ENCODE measurements at regions not wholly inside any gene's neighbourhood (a gene's known extent, or its start where the extent isn't known, plus 50 kb on each side); places are given as distances from the start of the nearest gene placed in this dataset.

DNA sequence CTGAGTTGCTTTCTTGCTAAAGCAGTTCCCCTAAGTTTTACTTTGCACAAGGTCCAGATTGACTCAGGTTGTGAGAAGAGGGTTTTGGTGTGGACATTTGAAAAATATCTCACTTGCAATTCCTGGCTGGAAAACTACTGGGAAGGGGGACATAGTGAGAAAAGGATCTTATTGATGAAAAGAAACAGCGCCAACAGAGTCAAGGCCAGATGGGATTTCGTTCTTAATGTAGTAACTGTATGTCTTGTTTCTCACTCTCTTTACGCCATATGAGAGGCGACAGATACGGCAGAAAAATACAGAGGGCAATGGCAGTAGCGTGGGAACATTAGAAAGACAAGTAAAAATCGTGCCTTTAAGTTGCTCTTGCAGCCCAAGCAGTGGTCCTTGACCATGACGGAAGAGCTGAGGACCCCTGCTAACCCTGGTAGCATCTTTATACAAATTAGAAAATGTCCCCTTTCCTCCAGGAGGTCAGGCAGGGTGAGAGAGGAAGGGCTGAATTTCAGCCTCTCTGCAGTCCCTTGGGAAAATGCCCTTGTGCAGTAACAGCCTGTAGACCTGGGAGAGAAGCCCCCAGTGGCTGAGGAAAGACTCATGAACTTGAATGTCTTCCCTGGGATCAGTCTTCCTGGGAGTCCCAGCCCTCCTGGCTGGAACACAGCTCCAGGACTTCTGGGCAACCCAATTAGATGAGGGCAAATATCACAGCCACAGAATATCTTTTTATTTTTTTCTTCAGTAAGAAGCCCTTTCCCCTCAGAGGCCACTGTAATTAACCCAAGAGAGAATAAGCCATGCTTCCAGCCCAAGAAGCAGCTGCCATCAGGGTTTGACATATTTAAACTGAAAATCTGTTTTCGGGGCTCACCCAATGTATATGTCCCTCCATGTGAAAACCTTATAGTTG lies 113.4 kb downstream of the CD47 start:
- Mint-ChIP-seq H3K27ac (no peak overlapping the region), H3K27me3 (no peaks in the 10 kb centered on the region), H3K4me1 (peaks cover 9 to 19% of the 10 kb centered on the region in 2 donors), H3K4me3 (no peak overlapping the region), H3K36me3 (no peaks in the 10 kb centered on the region), H3K9me3 (no peaks in the 10 kb centered on the region)
- DNase-seq (no peak), ATAC-seq (replicated peaks) (no peak)

DNA sequence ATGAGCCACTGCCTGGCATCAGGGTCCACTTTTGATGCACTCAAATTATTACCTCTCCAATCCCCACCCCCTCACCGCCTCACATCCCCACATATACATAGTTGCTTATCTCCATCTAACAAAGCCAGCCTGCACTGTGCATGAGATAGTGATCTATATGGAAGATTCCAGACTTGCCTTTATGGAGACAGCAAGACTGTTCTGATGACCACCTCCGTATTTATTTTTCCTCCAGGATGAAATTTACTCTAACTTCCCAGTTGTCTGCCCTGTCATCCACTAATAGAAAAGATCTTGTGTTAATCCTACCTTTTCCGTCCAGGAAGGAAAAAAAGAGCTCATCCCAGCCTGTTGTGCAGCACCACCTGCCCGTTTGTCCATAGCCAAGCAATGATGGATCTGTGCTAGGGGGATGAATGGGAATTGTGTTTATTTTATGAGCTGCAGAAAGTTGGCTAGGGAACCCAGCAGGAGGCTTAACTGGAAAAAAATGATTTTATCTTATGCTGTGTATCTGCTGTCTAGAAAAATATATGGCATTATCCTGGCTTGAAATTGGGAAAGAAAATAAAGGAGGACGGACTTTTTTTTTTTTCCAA lies 114.5 kb downstream of the CD47 start:
- DNase-seq (no peak), ATAC-seq (replicated peaks) (no peak)
- no peaks in the 10 kb centered on the region for H3K27me3 Mint-ChIP-seq
- no peaks in the 10 kb centered on the region for H3K36me3 Mint-ChIP-seq
- H3K4me3 Mint-ChIP-seq = no peak overlapping the region
- no peak overlapping the region for H3K27ac Mint-ChIP-seq
- peaks cover 9 to 13% of the 10 kb centered on the region in 2 donors for H3K4me1 Mint-ChIP-seq
- no peaks in the 10 kb centered on the region for H3K9me3 Mint-ChIP-seq

GRCh38 chr3:107975529-107976201 lies 115.2 kb downstream of the CD47 start:
- no peak for DNase-seq
- Mint-ChIP-seq H3K9me3 (no peaks in the 10 kb centered on the region), H3K4me3 (no peak overlapping the region), H3K36me3 (no peaks in the 10 kb centered on the region), H3K27me3 (no peaks in the 10 kb centered on the region), H3K4me1 (peaks cover 9 to 14% of the 10 kb centered on the region in 2 donors), H3K27ac (no peak overlapping the region)
- no peak for ATAC-seq (replicated peaks)

- ATAC-seq (replicated peaks) = no peak
- H3K27ac Mint-ChIP-seq = no peak overlapping the region
- peaks cover 20 to 31% of the 10 kb centered on the region in 2 donors for H3K4me1 Mint-ChIP-seq
- no peaks in the 10 kb centered on the region for H3K9me3 Mint-ChIP-seq
- no peak for DNase-seq
- H3K27me3 Mint-ChIP-seq = no peaks in the 10 kb centered on the region
- H3K4me3 Mint-ChIP-seq = no peak overlapping the region
- no peaks in the 10 kb centered on the region for H3K36me3 Mint-ChIP-seq
These were observed 116.9 kb downstream of the CD47 start for GRCh38 chr3:107973961-107974360.

DNA sequence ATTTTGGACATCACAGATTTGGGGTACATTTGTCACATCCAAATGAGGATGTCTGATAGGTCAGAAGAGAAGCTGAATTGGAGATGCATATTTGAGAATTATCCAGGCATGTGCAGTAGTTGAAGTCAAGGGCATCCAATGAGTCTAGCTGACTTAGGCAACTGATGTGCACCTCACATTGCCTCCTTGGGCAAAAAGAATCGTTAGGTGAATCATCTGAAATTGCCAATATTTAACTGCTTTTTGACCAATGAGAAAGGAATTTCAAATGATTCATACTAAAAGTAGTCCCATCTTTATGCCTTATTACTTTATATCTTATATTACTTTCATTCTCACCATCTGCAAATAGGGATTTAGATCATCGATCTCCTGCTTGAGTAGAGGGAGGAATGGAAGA lies 117.7 kb downstream of the CD47 start:
- H3K27ac Mint-ChIP-seq = no peak overlapping the region
- H3K4me1 Mint-ChIP-seq = peaks cover 20 to 32% of the 10 kb centered on the region in 2 donors
- H3K4me3 Mint-ChIP-seq = no peak overlapping the region
- ATAC-seq (replicated peaks) (no peak), DNase-seq (no peak)
- no peaks in the 10 kb centered on the region for H3K36me3 Mint-ChIP-seq
- no peaks in the 10 kb centered on the region for H3K27me3 Mint-ChIP-seq
- H3K9me3 Mint-ChIP-seq = no peaks in the 10 kb centered on the region

DNA sequence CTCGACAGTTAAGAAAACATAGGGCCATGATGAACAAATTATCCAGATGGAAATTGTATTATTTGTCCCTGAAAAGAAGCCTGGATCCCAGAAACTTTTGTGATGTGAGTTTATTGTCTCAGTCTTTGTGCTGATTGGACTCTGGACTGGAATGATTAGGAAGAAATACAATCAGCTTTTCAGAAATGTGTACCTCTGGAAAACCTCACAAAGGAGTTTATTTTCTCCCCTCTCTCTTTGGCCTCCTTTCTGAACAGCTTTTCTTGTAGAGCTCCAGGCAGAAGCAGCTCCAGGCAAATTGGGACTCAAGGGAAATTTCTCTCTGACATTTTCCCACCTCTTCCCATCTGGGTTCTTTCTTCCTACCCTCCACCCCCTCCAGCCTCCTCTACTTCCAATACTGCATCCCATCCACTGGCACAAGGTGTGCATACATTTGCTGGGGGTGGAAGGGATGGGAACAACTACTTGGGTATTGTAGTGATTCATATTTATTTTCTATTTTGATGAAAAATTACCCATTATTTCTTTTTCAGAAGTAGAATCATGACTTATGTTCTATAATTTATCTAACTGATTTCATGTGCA lies 119.7 kb downstream of the CD47 start:
- DNase-seq = no peak
- Mint-ChIP-seq H3K36me3 (no peaks in the 10 kb centered on the region), H3K27me3 (no peaks in the 10 kb centered on the region), H3K9me3 (no peaks in the 10 kb centered on the region), H3K4me1 (peaks cover 16 to 26% of the 10 kb centered on the region in 2 donors), H3K27ac (no peak overlapping the region), H3K4me3 (no peak overlapping the region)
- no peak for ATAC-seq (replicated peaks)

DNA sequence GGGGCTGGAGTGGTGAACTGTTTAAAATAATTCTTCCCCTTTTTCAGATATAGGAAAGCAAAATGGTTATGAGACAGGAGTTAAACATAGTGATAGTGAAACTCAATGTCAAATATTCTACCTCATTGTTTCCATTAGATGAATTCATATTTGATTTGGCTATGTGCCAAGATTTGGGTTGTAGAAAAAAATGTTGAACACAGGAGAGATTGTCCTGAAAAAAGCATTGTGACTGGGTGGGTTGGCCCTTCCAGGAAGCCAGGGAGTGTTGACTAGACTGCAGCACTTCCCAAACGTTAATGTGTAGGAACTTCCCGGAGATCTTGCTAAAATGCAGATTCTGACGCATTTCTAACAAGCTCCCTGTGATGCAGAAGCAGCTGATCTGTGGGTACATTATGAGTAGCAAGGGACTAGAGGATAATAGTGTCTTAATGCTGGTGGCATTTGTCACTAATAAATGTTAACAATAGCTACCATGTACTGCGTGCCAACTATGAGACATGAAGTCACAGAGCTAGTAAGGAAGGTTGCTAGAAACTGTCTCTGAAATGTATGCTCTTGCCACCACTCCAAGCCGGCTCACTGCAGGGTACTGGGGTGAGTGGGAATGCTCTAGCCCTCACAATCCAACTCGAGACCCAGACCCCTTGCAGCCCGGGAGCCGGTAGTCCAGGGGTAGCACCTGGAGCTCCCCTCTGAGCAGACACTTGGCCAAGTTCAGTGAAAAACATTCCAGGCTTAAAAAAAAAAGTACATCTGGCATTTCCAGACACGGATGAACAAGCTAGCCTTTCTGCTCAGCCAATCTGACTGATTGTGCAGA lies 120.6 kb downstream of the CD47 start:
- no peak overlapping the region for H3K4me3 Mint-ChIP-seq
- H3K27me3 Mint-ChIP-seq = no peaks in the 10 kb centered on the region
- no peaks in the 10 kb centered on the region for H3K36me3 Mint-ChIP-seq
- DNase-seq = no peak
- peak; percentile 87 to 93 for ATAC-seq (replicated peaks)
- peaks cover 11 to 19% of the 10 kb centered on the region in 2 donors for H3K4me1 Mint-ChIP-seq
- peak overlapping the region; percentile 74 for H3K27ac Mint-ChIP-seq
- no peaks in the 10 kb centered on the region for H3K9me3 Mint-ChIP-seq

DNA sequence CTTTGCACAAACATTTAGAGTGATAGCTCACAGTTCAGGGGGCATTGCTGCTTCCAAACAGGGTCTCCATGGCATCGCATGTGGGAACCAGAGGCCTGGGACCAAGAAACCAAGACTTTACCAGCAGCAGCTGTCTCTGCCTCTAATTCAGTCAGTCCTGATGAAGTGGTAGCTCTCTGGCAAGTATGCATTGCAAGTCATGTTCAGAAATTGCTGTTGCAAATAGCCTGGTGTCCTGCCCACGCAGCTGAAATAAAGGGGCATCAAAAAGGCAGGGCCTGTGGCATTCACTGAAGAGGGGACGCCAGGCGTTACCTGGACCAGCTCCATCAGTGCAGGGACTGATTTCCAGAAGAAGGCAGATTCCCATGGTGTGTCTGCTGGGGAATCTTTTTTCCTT lies 121.3 kb downstream of the CD47 start:
- DNase-seq (no peak), ATAC-seq (replicated peaks) (peak; percentile 7 to 29)
- Mint-ChIP-seq H3K4me1 (peaks cover 11 to 19% of the 10 kb centered on the region in 2 donors), H3K27me3 (no peaks in the 10 kb centered on the region), H3K4me3 (no peak overlapping the region), H3K36me3 (no peaks in the 10 kb centered on the region), H3K9me3 (no peaks in the 10 kb centered on the region), H3K27ac (peak overlapping the region; percentile 25)

DNA sequence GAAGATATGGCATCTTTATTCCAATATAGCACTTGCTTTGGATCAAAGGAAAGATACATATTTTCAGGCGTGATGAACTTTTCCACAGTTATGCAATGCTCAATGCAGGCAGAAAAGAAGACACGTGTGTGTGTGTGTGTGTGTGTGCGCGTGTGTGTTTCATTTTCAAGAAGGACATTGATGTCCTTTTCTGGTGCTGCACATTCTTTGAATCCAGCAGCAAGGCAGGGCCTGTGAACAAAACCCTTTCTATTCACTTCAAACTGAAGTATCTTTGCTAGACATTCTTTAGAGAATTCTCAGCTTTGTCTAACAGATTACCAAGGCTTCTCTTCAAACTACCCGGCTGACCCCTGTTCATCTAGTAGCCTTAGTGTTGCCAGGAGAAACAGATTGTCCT lies 124.6 kb downstream of the CD47 start:
- no peaks in the 10 kb centered on the region for H3K36me3 Mint-ChIP-seq
- DNase-seq = no peak
- H3K9me3 Mint-ChIP-seq = no peaks in the 10 kb centered on the region
- ATAC-seq (replicated peaks) = no peak
- H3K4me1 Mint-ChIP-seq = peaks cover 11 to 19% of the 10 kb centered on the region in 2 donors
- no peaks in the 10 kb centered on the region for H3K27me3 Mint-ChIP-seq
- no peak overlapping the region for H3K4me3 Mint-ChIP-seq
- H3K27ac Mint-ChIP-seq = no peak overlapping the region

DNA sequence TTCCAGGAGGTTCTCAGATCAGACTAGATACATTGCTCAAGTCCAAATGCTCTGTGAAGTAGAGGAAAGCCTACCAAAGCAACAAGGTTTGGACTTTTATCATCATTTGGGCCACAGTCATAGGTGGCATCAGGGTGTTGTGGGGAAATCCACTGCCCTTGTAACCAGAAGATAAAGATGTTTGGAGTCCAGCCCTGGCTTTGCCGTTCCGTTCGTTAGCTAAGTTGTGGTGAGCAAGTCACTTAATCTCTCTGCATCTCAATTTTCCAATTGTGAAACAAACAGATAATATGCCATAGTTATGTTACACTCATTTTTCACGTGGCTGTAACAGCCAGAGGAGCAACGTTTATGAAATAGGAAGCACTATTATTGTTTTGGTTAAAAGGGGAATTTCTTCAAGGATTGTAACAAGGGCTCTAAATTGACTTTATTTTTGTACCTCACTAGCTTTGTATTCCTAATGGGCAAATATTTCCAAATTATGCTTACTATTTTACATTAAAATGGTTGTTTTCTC lies 125.6 kb downstream of the CD47 start:
- H3K9me3 Mint-ChIP-seq = no peaks in the 10 kb centered on the region
- DNase-seq = no peak
- H3K27me3 Mint-ChIP-seq = no peaks in the 10 kb centered on the region
- no peaks in the 10 kb centered on the region for H3K36me3 Mint-ChIP-seq
- no peak overlapping the region for H3K4me3 Mint-ChIP-seq
- ATAC-seq (replicated peaks) = no peak
- H3K27ac Mint-ChIP-seq = no peak overlapping the region
- H3K4me1 Mint-ChIP-seq = peaks cover 10 to 13% of the 10 kb centered on the region in 2 donors

- no peak overlapping the region for H3K4me3 Mint-ChIP-seq
- H3K27ac Mint-ChIP-seq = no peak overlapping the region
- H3K4me1 Mint-ChIP-seq = no peaks in the 10 kb centered on the region
- no peaks in the 10 kb centered on the region for H3K27me3 Mint-ChIP-seq
- H3K36me3 Mint-ChIP-seq = no peaks in the 10 kb centered on the region
- DNase-seq (no peak), ATAC-seq (replicated peaks) (no peak)
- no peaks in the 10 kb centered on the region for H3K9me3 Mint-ChIP-seq
These were observed 127.2 kb downstream of the CD47 start for GRCh38 chr3:107963581-107963980.

DNA sequence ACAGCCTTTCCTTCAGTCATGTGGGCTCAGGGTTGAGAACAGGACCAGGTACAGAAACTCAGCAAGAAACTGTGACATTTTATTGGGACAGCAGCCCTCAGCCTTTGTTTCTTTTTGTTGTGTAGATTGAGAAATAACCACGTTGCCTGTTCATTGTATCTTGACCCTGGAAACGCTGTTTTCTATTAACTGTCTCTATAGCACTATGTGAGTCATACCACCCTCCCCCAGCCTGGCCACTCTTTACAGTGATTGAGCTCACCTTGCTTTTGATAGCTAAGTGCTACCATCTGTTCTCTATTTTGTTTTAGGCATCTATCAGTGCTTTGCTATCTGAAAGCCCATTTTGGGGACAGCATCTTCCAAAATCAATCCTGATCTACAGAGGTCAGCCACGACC lies 127.9 kb downstream of the CD47 start:
- H3K36me3 Mint-ChIP-seq = no peaks in the 10 kb centered on the region
- H3K4me3 Mint-ChIP-seq = no peak overlapping the region
- no peaks in the 10 kb centered on the region for H3K4me1 Mint-ChIP-seq
- DNase-seq = no peak
- no peaks in the 10 kb centered on the region for H3K9me3 Mint-ChIP-seq
- no peak overlapping the region for H3K27ac Mint-ChIP-seq
- H3K27me3 Mint-ChIP-seq = no peaks in the 10 kb centered on the region
- no peak for ATAC-seq (replicated peaks)

DNA sequence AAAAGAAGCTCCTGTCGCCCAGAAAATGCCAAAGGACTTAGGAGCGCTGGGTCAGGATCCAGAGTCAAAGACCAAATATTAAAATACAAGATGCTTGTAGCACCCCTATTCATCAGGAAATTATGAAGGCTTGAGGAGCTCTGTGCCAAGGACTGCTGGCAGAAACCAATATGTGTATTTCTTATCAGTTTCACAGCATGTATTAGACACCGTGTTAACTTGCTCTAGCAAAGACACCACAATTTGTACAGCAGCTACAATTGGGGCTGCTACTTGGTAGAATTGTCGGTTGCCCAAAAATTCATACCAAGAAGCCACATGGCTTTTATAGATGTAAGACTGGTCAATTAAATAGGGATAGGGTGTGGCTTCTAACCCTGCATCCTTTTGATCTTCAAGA lies 128.8 kb downstream of the CD47 start:
- Mint-ChIP-seq H3K4me1 (no peaks in the 10 kb centered on the region), H3K4me3 (no peak overlapping the region), H3K36me3 (no peaks in the 10 kb centered on the region), H3K27ac (no peak overlapping the region), H3K27me3 (peaks cover 0 to 2% of the 10 kb centered on the region in 2 donors), H3K9me3 (no peaks in the 10 kb centered on the region)
- ATAC-seq (replicated peaks) (no peak), DNase-seq (no peak)

All from stimulated activated naive B cell treated with anti-CD40 and anti-IgM and Interleukin-4, amounts not matched to agents 10 μg/mL and 1 μg/mL and 100 μg/mL, for 72 hours (primary cell).